ENCODE measurements at regions not wholly inside any gene's neighbourhood (a gene's known extent, or its start where the extent isn't known, plus 50 kb on each side); places are given as distances from the start of the nearest gene placed in this dataset.

DNA sequence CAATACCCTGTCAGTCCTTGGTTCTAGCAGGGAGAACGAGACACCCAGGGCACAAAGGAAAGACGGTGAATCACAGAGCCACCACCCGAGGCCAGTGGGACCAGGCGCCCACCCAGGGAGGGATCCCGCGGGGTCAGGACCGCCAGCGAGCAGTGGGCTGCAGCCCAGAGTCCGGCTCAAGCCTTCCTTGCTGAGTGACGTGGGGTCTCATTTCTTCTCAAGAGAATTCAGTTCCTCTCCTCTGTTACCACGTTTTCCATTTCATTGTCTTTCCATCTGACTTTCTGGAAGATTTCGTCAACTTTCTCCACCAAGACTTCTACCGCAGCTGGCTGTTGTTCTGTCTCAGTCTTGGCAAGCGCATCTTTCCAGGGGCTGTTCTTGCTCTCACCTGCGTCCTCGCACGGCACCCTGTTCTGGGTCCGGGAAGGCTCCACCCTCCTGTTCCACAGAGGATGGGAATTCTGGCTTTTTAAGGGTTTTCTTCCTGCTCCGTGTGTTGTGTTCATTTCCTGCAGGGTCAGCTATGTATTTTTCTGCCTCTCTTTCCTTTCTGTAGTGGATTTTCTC is 248.6 kb downstream of the NDUFA10 start:
- 78 to 90% methylated on average over 2 to 19 of the region's 19 CpGs for WGBS, 2 donors (ENCODE audit: low coverage in 1 of 2)
- no peak overlapping the region for H3K27ac ChIP-seq
- TF ChIP-seq POLR2AphosphoS5 (IDR thresholded peaks at IDR 0.05) (no peak), POLR2A (IDR thresholded peaks at IDR 0.05) (no peak)
- TF ChIP-seq, protein P1, sequence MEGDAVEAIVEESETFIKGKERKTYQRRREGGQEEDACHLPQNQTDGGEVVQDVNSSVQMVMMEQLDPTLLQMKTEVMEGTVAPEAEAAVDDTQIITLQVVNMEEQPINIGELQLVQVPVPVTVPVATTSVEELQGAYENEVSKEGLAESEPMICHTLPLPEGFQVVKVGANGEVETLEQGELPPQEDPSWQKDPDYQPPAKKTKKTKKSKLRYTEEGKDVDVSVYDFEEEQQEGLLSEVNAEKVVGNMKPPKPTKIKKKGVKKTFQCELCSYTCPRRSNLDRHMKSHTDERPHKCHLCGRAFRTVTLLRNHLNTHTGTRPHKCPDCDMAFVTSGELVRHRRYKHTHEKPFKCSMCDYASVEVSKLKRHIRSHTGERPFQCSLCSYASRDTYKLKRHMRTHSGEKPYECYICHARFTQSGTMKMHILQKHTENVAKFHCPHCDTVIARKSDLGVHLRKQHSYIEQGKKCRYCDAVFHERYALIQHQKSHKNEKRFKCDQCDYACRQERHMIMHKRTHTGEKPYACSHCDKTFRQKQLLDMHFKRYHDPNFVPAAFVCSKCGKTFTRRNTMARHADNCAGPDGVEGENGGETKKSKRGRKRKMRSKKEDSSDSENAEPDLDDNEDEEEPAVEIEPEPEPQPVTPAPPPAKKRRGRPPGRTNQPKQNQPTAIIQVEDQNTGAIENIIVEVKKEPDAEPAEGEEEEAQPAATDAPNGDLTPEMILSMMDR (IDR thresholded peaks at IDR 0.05), result no peak
- no peaks in the 10 kb centered on the region for H3K4me1 ChIP-seq
- peaks cover 2% of the 10 kb centered on the region in 2 donors for H3K9me3 ChIP-seq
- H3K27me3 ChIP-seq, result peaks cover 3% of the 10 kb centered on the region
- no peak overlapping the region for H3K4me3 ChIP-seq
- DNase-seq, result no peak
- intact Hi-C loops (cut with DNase I; ENCODE audit: low total_unique reads), result no loop called here
- in situ Hi-C loops (cut with MboI; ENCODE audit: low pct_ligation_motif_present in 1 of 4, low pct_unique_long_range_greater_than_20kb in 1 of 4, low sequenced_read_pairs in 3 of 4), result no loop called here
- H3K36me3 ChIP-seq, result no peaks in the 10 kb centered on the region

DNA sequence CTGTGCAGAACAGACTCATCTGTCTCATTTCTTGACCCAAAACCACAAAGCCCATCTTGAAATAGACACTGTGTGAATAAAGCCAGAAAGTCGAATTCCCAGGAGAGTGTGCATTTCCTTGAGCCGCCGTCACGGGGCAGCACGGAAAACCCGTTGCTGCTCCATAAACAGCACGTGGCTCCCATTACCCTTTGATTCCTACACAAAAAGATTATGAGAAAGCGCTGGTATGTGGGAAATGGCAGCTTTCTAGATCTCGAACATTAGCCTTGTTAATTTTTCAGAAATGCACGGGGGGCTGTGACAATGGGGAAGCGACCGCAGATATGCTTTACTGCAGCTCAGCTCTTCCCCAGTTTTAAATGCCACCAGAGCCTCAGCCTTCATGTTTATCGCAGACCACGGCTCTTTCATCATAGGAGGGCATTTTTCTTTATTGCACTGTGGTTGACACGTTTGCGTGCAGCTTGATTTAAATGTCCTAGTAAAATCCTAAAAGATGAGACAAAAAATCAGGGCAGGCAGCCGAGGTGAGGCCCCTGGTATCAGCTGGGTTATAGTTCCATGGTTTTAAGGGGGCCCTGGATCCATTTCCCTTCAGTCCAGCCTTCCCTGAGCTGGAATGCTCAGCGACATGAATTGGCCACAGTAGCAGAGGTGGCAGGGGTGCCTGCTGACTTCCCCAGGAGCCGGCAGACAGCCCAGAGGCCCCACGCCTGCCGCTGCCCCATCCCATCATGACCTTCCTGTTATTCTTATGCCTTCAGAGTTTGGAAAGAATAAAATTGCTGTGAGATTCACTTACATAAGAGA is 249.3 kb downstream of the NDUFA10 start:
- in situ Hi-C loops (cut with MboI; ENCODE audit: low pct_ligation_motif_present in 1 of 4, low pct_unique_long_range_greater_than_20kb in 1 of 4, low sequenced_read_pairs in 3 of 4) (no loop called here), intact Hi-C loops (cut with DNase I; ENCODE audit: low total_unique reads) (no loop called here)
- no peak for TF ChIP-seq EP300 (IDR thresholded peaks at IDR 0.05; ENCODE audit: low read depth)
- no peak for TF ChIP-seq POLR2A (IDR thresholded peaks at IDR 0.05)
- no peak for TF ChIP-seq POLR2AphosphoS5 (IDR thresholded peaks at IDR 0.05)
- no peaks in the 10 kb centered on the region for H3K36me3 ChIP-seq
- peaks cover 6 to 8% of the 10 kb centered on the region in 2 donors for H3K9me3 ChIP-seq
- DNase-seq, result no peak
- no peak overlapping the region for H3K4me3 ChIP-seq
- H3K27ac ChIP-seq, result no peak overlapping the region
- H3K27me3 ChIP-seq, result peaks cover 3% of the 10 kb centered on the region
- 58 to 60% methylated on average over 9 to 21 of the region's 21 CpGs for WGBS, 2 donors (ENCODE audit: low coverage in 1 of 2)
- no peaks in the 10 kb centered on the region for H3K4me1 ChIP-seq

DNA sequence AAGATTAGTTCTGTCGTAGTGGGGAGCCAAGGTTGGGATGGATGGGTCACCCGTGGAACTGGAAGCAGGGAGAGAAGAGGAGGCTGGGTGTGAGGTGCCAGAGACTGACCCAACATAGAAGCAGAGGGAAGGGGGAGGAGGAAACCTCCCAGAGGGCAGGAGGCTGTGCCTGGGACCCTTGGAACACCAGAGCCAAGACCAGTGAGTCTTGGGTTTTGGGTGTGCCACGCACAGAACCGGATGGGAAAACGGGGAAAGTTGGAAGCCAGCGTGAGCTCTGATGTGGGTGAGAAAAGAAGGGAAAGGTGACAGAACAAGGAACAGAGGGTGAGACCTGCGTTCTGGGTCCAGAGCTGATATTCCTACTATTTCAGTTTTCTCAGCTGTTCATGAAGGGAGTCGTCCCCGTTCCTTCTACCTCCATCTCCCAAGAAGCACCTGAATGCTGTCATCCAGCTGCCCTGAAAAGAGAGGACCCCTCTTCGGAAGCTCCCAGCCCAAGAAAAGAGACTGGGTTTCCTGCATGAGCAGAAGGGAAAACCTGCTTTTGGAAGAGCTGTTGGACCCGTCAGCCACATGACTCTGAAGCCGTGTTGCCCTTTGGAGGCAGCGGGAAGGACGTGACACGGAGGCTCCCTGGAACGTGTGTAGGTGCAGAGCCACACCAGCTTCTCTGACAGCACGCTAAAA is 250.1 kb downstream of the NDUFA10 start:
- Histone ChIP-seq H3K27ac (no peak overlapping the region), H3K36me3 (no peaks in the 10 kb centered on the region), H3K9me3 (peaks cover 6 to 9% of the 10 kb centered on the region in 2 donors), H3K4me1 (no peaks in the 10 kb centered on the region), H3K27me3 (peaks cover 3% of the 10 kb centered on the region), H3K4me3 (no peak overlapping the region)
- TF ChIP-seq POLR2A (IDR thresholded peaks at IDR 0.05) (no peak), POLR2AphosphoS5 (IDR thresholded peaks at IDR 0.05) (no peak), EP300 (IDR thresholded peaks at IDR 0.05; ENCODE audit: low read depth) (no peak)
- TF ChIP-seq, protein P1 (IDR thresholded peaks at IDR 0.05), result no peak
- intact Hi-C loops (cut with DNase I; ENCODE audit: low total_unique reads) (no loop called here), in situ Hi-C loops (cut with MboI; ENCODE audit: low pct_ligation_motif_present in 1 of 4, low pct_unique_long_range_greater_than_20kb in 1 of 4, low sequenced_read_pairs in 3 of 4) (no loop called here)
- no peak for DNase-seq
- 79 to 92% methylated on average over 2 to 17 of the region's 17 CpGs for WGBS, 2 donors (ENCODE audit: low coverage in 1 of 2)

DNA sequence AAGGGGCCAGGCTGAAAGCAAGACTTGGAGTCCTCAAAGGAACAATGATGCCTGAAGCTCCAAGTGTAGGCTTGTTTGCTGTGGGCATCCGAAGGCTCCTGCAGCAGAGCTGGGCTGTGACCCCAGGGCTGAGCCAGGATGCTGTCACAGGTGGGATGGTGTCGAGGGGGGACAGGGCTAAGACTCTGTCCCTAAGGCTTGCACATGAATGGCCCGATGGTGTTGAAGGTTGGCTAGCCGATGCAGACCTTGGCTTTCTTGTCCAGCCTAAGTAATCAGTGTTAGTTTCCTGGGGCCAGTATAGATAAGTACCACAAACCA is 251.0 kb downstream of the NDUFA10 start:
- H3K36me3 ChIP-seq, result no peaks in the 10 kb centered on the region
- in situ Hi-C loops (cut with MboI; ENCODE audit: low pct_ligation_motif_present in 1 of 4, low pct_unique_long_range_greater_than_20kb in 1 of 4, low sequenced_read_pairs in 3 of 4) (no loop called here), intact Hi-C loops (cut with DNase I; ENCODE audit: low total_unique reads) (no loop called here)
- H3K27me3 ChIP-seq, result peaks cover 3% of the 10 kb centered on the region
- H3K4me3 ChIP-seq, result no peak overlapping the region
- no peak for DNase-seq
- no peaks in the 10 kb centered on the region for H3K4me1 ChIP-seq
- H3K27ac ChIP-seq, result no peak overlapping the region
- TF ChIP-seq EP300 (IDR thresholded peaks at IDR 0.05; ENCODE audit: low read depth) (no peak), POLR2AphosphoS5 (IDR thresholded peaks at IDR 0.05) (no peak), POLR2A (IDR thresholded peaks at IDR 0.05) (no peak)
- TF ChIP-seq, protein P1 (IDR thresholded peaks at IDR 0.05), result no peak
- 74 to 100% methylated on average over 1 to 4 of the region's 4 CpGs for WGBS, 2 donors (ENCODE audit: low coverage in 1 of 2)
- H3K9me3 ChIP-seq, result peaks cover 6 to 9% of the 10 kb centered on the region in 2 donors
